GM19463 (cell line): ENCODE measurements at regions not wholly inside any gene's neighbourhood (a gene's known extent, or its start where the extent isn't known, plus 50 kb on each side); places are given as distances from the start of the nearest gene placed in this dataset.
A peak's percentile ranks its signal among the peaks of the same experiment; 100 is the strongest.
"Not testable (repeated sequence)": the region's sequence is repeated elsewhere in the genome, so short reads cannot be mapped to it uniquely, and the experiment has no call there.

ENCODE experiments used
- ATAC-seq: cut with Tn5 transposase; IDR thresholded peaks from one replicate; pipeline ENCODE4 v1.9.1; 2021; ENCODE audit warnings: mild to moderate bottlenecking, moderate library complexity; ENCODE audit not compliant: unreplicated experiment

- peak; percentile 67 for ATAC-seq
These were observed 78.1 kb upstream of the ZNF644 start for GRCh38 chr1:91099746-91100621.

GRCh38 chr1:91098299-91098906, 76.6 kb upstream of the ZNF644 start:
- ATAC-seq, result no peak

GRCh38 chr1:91095321-91095720, 73.5 kb upstream of the ZNF644 start:
- ATAC-seq, result not testable (repeated sequence)

DNA sequence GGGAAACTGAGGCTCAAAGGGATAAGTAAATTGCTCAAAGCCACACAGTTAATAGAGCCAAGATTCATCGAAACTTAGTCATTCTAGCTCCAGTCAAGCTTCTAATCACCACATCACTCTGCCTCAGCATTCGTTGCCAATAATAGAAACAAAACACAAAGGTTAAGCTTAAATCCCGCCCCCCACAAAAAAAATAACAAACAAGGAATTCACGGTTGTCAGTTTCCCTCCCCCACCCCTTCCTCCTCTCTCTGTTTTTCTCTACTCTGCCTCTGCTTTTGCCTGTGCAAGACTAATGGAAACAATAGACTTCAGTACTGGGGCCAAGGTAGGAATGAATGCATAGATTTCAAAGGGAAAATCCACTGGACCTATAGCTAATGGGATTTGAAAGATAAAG, 70.7 kb upstream of the ZNF644 start:
- no peak for ATAC-seq

GRCh38 chr1:91091812-91092211, 70.0 kb upstream of the ZNF644 start:
- no peak for ATAC-seq

DNA sequence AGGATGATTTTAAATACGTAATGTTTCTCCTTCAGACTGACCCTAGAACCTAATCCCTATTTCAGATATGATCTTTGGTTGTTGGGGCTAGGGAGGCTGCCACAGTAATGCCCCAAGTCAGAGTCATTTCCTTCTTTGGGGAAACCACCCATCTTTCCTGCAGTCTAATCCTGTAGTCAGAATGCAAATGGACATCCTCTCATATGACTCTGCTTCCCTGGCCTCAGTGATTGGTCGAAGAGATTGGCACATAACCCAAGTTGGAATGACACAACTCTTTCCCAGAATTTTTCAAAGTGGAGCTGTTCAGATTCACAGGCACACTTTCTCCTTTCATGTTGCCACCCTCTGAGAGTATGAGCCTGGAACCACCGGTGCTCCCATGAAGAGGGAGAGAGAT, 58.8 kb upstream of the ZNF644 start:
- ATAC-seq, result peak; percentile 87

GRCh38 chr1:91078859-91079258, 57.0 kb upstream of the ZNF644 start:
- ATAC-seq, result no peak

DNA sequence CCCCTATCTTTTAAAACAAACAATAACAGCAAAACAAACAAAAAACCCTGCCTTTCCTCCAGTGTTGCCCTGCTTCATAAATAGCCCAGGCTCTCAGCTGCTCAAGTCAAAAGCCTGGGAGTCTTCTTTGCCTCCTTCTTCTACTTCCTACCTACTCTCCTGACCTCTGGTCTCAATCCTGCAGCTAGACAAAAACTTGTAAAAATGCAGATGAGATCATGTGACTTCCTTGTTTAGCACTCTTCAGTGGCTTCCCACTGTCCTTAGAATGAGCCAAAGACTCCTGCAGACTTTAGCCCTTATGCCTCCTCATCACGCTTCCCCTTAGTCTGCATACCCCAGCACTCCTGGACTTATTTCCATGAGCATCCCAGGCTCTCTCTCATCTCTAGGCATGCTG, 55.0 kb upstream of the ZNF644 start:
- no peak for ATAC-seq

GRCh38 chr1:91075233-91076135, 53.6 kb upstream of the ZNF644 start:
- no peak for ATAC-seq

DNA sequence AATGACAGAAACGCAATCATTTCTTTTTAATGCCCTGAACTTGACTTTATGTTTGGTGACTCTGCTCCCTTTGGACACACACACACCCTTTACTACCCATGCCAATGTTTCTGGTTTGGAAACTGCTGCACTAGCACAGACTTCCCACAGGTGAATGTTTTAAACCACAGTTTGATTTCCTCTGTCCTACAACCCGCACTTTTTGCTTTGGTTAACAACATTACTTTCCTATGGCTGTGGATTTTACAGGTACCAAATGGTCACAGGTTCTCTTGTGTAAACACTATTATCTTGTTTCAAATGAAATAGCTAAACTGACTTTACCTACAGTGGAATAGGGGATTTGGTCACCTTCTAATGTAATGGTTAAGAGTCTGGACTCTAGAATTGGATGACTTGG, 51.5 kb upstream of the ZNF644 start:
- no peak for ATAC-seq

- no peak for ATAC-seq
These were observed 50.0 kb upstream of the ZNF644 start for GRCh38 chr1:91071838-91072237.
